ENCODE measurements at regions not wholly inside any gene's neighbourhood (a gene's known extent, or its start where the extent isn't known, plus 50 kb on each side); places are given as distances from the start of the nearest gene placed in this dataset.
"Not testable (repeated sequence)": the region's sequence is repeated elsewhere in the genome, so short reads cannot be mapped to it uniquely, and the experiment has no call there.

DNA sequence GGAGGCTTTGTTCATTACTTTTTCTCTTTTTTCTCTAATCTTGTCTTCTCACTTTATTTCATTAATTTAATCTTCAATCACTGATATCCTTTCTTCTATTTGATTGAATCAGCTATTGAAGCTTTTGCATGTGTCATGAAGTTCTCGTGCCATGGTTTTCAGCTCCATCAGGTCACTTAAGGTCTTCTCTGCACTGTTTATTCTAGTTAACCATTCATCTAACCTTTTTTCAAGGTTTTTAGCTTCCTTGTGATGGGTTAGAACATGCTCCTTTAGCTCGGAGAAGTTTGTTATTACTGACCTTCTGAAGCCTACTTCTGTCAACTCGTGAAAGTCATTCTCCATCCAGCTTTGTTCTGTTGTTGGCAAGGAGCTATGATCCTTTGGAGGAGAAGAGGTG lies 695.0 kb upstream of the CDH6 start:
- not testable (repeated sequence) for TF ChIP-seq CTCF (IDR thresholded peaks at IDR 0.05); GABPA (IDR thresholded peaks at IDR 0.05; ENCODE audit: low read depth); RXRA (IDR thresholded peaks at IDR 0.05; ENCODE audit: borderline replicate concordance, low read depth); TAF1 (IDR thresholded peaks at IDR 0.05; ENCODE audit: borderline replicate concordance, low read depth, low read length); RAD21 (IDR thresholded peaks at IDR 0.05; ENCODE audit: low read length); ZBTB33 (IDR thresholded peaks at IDR 0.05; ENCODE audit: borderline replicate concordance, low read depth); JUND (IDR thresholded peaks at IDR 0.05); SMC3 (IDR thresholded peaks at IDR 0.05; ENCODE audit: low read depth, low read length)

All from SK-N-SH (cell line).